ENCODE measurements at regions not wholly inside any gene's neighbourhood (a gene's known extent, or its start where the extent isn't known, plus 50 kb on each side); places are given as distances from the start of the nearest gene placed in this dataset.

- TF ChIP-seq, protein P1, sequence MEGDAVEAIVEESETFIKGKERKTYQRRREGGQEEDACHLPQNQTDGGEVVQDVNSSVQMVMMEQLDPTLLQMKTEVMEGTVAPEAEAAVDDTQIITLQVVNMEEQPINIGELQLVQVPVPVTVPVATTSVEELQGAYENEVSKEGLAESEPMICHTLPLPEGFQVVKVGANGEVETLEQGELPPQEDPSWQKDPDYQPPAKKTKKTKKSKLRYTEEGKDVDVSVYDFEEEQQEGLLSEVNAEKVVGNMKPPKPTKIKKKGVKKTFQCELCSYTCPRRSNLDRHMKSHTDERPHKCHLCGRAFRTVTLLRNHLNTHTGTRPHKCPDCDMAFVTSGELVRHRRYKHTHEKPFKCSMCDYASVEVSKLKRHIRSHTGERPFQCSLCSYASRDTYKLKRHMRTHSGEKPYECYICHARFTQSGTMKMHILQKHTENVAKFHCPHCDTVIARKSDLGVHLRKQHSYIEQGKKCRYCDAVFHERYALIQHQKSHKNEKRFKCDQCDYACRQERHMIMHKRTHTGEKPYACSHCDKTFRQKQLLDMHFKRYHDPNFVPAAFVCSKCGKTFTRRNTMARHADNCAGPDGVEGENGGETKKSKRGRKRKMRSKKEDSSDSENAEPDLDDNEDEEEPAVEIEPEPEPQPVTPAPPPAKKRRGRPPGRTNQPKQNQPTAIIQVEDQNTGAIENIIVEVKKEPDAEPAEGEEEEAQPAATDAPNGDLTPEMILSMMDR (IDR thresholded peaks at IDR 0.05), result peak; percentile 15 to 48 (median 33)
- no peak for TF ChIP-seq EP300 (IDR thresholded peaks at IDR 0.05)
These were observed 84.4 kb upstream of the GSE1 start for GRCh38 chr16:85528528-85529387.
